PC-3 (cell line): ENCODE measurements at regions not wholly inside any gene's neighbourhood (a gene's known extent, or its start where the extent isn't known, plus 50 kb on each side); places are given as distances from the start of the nearest gene placed in this dataset.
"Not testable (repeated sequence)": the region's sequence is repeated elsewhere in the genome, so short reads cannot be mapped to it uniquely, and the experiment has no call there.

Experiments
- EZH2 ChIP-seq: fragments of 300-600 bp; sonication (generic); IDR thresholded peaks from one replicate; pipeline ENCODE4 v1.6.1; 2017; ENCODE audit warnings: antibody characterized with exemption, mild to moderate bottlenecking, low read length; ENCODE audit not compliant: unreplicated experiment
- EZH2phosphoT487 ChIP-seq: fragments of 300-600 bp; sonication (generic); IDR thresholded peaks from 2 replicates; pipeline ENCODE4 v1.6.1; 2018; ENCODE audit warnings: mild to moderate bottlenecking, antibody characterized with exemption, low read length, borderline replicate concordance
- TF ChIP-seq, protein P1 (sequence below): fragments of 300-600 bp; sonication (generic); conservative IDR thresholded peaks from 2 replicates; pipeline ENCODE4 v1.5.1; 2017; ENCODE audit warnings: antibody characterized with exemption, low read depth, mild to moderate bottlenecking, low read length

DNA sequence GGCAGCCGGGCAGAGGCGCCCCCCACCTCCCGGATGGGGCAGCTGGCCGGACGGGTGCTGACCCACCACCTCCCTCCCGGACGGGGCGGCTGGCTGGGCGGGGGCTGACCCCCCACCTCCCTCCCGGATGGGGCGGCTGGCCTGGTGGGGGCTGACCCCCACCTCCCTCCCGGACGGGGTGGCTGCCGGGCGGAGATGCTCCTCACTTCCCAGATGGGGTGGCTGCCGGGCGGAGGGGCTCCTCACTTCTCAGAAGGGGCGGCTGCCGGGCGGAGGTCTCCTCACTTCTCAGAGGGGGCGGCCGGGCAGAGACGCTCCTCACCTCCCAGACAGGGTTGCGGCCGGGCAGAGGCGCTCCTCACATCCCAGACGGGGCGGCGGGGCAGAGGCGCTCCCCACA, 1654.1 kb downstream of the STIM2 start:
- TF ChIP-seq EZH2, EZH2phosphoT487: not testable (repeated sequence)
- TF ChIP-seq, protein P1, sequence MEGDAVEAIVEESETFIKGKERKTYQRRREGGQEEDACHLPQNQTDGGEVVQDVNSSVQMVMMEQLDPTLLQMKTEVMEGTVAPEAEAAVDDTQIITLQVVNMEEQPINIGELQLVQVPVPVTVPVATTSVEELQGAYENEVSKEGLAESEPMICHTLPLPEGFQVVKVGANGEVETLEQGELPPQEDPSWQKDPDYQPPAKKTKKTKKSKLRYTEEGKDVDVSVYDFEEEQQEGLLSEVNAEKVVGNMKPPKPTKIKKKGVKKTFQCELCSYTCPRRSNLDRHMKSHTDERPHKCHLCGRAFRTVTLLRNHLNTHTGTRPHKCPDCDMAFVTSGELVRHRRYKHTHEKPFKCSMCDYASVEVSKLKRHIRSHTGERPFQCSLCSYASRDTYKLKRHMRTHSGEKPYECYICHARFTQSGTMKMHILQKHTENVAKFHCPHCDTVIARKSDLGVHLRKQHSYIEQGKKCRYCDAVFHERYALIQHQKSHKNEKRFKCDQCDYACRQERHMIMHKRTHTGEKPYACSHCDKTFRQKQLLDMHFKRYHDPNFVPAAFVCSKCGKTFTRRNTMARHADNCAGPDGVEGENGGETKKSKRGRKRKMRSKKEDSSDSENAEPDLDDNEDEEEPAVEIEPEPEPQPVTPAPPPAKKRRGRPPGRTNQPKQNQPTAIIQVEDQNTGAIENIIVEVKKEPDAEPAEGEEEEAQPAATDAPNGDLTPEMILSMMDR, result not testable (repeated sequence)
